ENCODE measurements at regions not wholly inside any gene's neighbourhood (a gene's known extent, or its start where the extent isn't known, plus 50 kb on each side); places are given as distances from the start of the nearest gene placed in this dataset.

GRCh38 chr6:150466196-150466595 is 97.4 kb downstream of the IYD start:
- POLR2A ChIA-PET (ENCODE audit: partially characterized antibody) = no interaction called here
- no peak overlapping the region for H4K91ac ChIP-seq (replicated peaks; ENCODE audit: insufficient read length, low read length)
- CTCF ChIA-PET (ENCODE audit: partially characterized antibody) = interaction anchor here (0.8 to 1.2 kb wide), 2 partner anchors 11 to 25 kb away, joined by 3 read pairs; no protein-coding TSS in a partner anchor
- TF ChIP-seq JUN (IDR thresholded peaks at IDR 0.05; ENCODE audit: low read depth, low read length) = no peak

More at GRCh38 chr6:150466196-150466595, 97.4 kb downstream of the IYD start:
- no peak overlapping the region for H3K27ac ChIP-seq (ENCODE audit: low read depth, low read length)
- no peak for DNase-seq (ENCODE audit: low read depth in 1 of 2, low spot score in 2 of 2)
- H3K79me1 ChIP-seq (ENCODE audit: low read depth, low read length) = no peaks in the 10 kb centered on the region
- no peak overlapping the region for H2AFZ ChIP-seq (ENCODE audit: low read length)
- no peak overlapping the region for H2AK5ac ChIP-seq (ENCODE audit: low read depth, low read length)
- no peak overlapping the region for H3K56ac ChIP-seq (replicated peaks; ENCODE audit: insufficient read length, low read depth, low read length)
- H2BK20ac ChIP-seq (ENCODE audit: low read length) = no peak overlapping the region
- no peak overlapping the region for H2BK5ac ChIP-seq (ENCODE audit: low read depth, low read length)
- H3K36me3 ChIP-seq (ENCODE audit: control insufficient read depth in 2 of 4, insufficient read depth in 4 of 4, low read length in 3 of 4) = no peaks in the 10 kb centered on the region
- no peak overlapping the region for H3K4ac ChIP-seq (replicated peaks; ENCODE audit: insufficient read length, low read depth, low read length)
- H3K14ac ChIP-seq (ENCODE audit: insufficient read length) = no peak overlapping the region
- no peak overlapping the region for H3K18ac ChIP-seq (ENCODE audit: extremely low read depth, low read length)
- H4K5ac ChIP-seq (ENCODE audit: insufficient read length, low read depth, low read length) = no peak overlapping the region
- no peak overlapping the region for H3K23ac ChIP-seq (ENCODE audit: insufficient read length)
- no peak for FAIRE-seq
- no peaks in the 10 kb centered on the region for H4K20me1 ChIP-seq (replicated peaks in 1 of 2; ENCODE audit: control insufficient read depth in 1 of 2, insufficient read depth in 2 of 2, low read length in 2 of 2)
- H2BK120ac ChIP-seq (replicated peaks; ENCODE audit: low read depth, low read length) = no peak overlapping the region
- H3K79me2 ChIP-seq (ENCODE audit: control insufficient read depth in 1 of 2, insufficient read depth in 2 of 2, low read length in 2 of 2) = no peaks in the 10 kb centered on the region
- no peaks in the 10 kb centered on the region for H3K27me3 ChIP-seq (replicated peaks in 1 of 4; ENCODE audit: control insufficient read depth in 3 of 4, extremely low read depth in 1 of 4, insufficient read depth in 3 of 4, low read length in 3 of 4)
- H2BK15ac ChIP-seq (ENCODE audit: low read length) = no peak overlapping the region
- no peaks in the 10 kb centered on the region for H3K23me2 ChIP-seq (ENCODE audit: low read depth, low read length)
- H3K9me3 ChIP-seq (ENCODE audit: insufficient read depth in 2 of 2, low read depth in 1 of 2, low read length in 1 of 2) = no peaks in the 10 kb centered on the region
- no peak overlapping the region for H2BK12ac ChIP-seq (ENCODE audit: low read depth, low read length)
- no peak overlapping the region for H4K8ac ChIP-seq (ENCODE audit: extremely low read depth, insufficient read depth, low read length)
- H3K9ac ChIP-seq (replicated peaks in 1 of 4; ENCODE audit: extremely low read depth in 1 of 4, low read depth in 3 of 4, low read length in 3 of 4) = no peak overlapping the region
- H3K4me1 ChIP-seq (replicated peaks in 1 of 4; ENCODE audit: control insufficient read depth in 3 of 4, insufficient read depth in 4 of 4, low read length in 3 of 4) = no peaks in the 10 kb centered on the region
- H3K4me2 ChIP-seq (ENCODE audit: insufficient read depth in 1 of 2, low read depth in 2 of 2, low read length in 2 of 2) = no peak overlapping the region
- WGBS, 2 experiments (ENCODE audit: extremely low coverage in 1 of 2, insufficient coverage in 1 of 2, insufficient read length in 1 of 2, insufficient replicate concordance in 2 of 2, low coverage in 1 of 2, low lambda C conversion rate in 2 of 2, missing lambda C conversion rate in 1 of 2) = 86% methylated on average over 5 of the region's 5 CpGs; no CpG with 5 or more reads in 1 of the 2 experiments
- no peak overlapping the region for H3K4me3 ChIP-seq (ENCODE audit: extremely low read depth in 1 of 4, insufficient read depth in 2 of 4, low read depth in 3 of 4, low read length in 4 of 4)

All from H1 (cell line).